Pancreas (tissue), 10 donors: ENCODE measurements at regions not wholly inside any gene's neighbourhood (a gene's known extent, or its start where the extent isn't known, plus 50 kb on each side); places are given as distances from the start of the nearest gene placed in this dataset.

Source experiments
- ATAC-seq, 4 donors: fragments of 200-7000 bp; cut with Tn5 transposase; one replicate each; pipeline versions ENCODE4 v1.8.0 to v1.9.1; 2020; ENCODE audit warnings: mild to moderate bottlenecking in 4 of 4, moderate library complexity in 4 of 4
- DNase-seq, 6 donors: peaks; one replicate each; pipeline ENCODE4 v3.0.0-alpha.2; 2020
- FAIRE-seq: peaks from 2 replicates; lab custom pipeline; 2012; peaks lifted over from hg19 to GRCh38; lab: Jason Lieb, UNC
- H3K27ac ChIP-seq, 4 donors: fragments of 200-600 bp; sonication (generic); 1 replicate in 3 of 4; 2 replicates in 1 of 4; pipeline versions ENCODE4 v1.5.0 to v1.8.0; 2020
- H3K27me3 ChIP-seq, 4 donors: fragments of 200-600 bp; one replicate each; pipeline ENCODE4 v1.8.0; 2021
- H3K36me3 ChIP-seq, 3 donors: fragments of 200-600 bp; sonication (generic) in 1 of 3; one replicate each; pipeline versions ENCODE4 v1.5.0 to v1.8.0; 2020 to 2021
- H3K4me1 ChIP-seq, 3 donors: fragments of 200-600 bp; one replicate each; pipeline ENCODE4 v1.8.0; 2021
- H3K4me3 ChIP-seq, 4 donors: fragments of 200-600 bp; sonication (generic) in 2 of 4; one replicate each; pipeline versions ENCODE4 v1.5.0 to v1.8.0; 2020 to 2021
- H3K9me3 ChIP-seq, 4 donors: fragments of 200-600 bp; one replicate each; pipeline ENCODE4 v1.8.0; 2021
- CTCF ChIP-seq, 4 donors: fragments of 200-600 bp; sonication (generic) in 3 of 4; IDR thresholded peaks; one replicate each; pipeline versions ENCODE4 v1.5.0 to v1.8.0; 2021; ENCODE audit warnings: antibody characterized with exemption in 4 of 4
- WGBS, 2 donors: extraction: QIAGEN DNeasy Blood & Tissue Kit; methylation state at CpG; one replicate each; pipeline ENCODE4 v1.1.7; 2013; 5-methylcytosine and 5-hydroxymethylcytosine counted together
- intact Hi-C, 3 donors: fragments of 100-400 bp; cut with DNase I; formaldehyde crosslinking; loops; one replicate each; pipeline versions ENCODE4 v1.11.1 to v1.14.2; 2022
- donor health status: healthy with polysubstance abuse.
- donor health status: DM: no; HTN: no; CAD: no; lungs with moderate emphysema.
- donor health status: DM: no; HTN: no; CAD: no.
- donor health status: control.
- donor health status: control.
- donor health status: Bipolar disorder and iron deficiency.
- donor health status: DM: yes; HTN: yes; CAD: no.
- donor health status: DM: no; HTN: no; CAD: no.
- donor health status: DM: no; HTN: no; CAD: no.
- donor health status: DM: yes; HTN: yes; CAD: no.

- FAIRE-seq = no peak
- no peaks in the 10 kb centered on the region for H3K36me3 ChIP-seq
- H3K27me3 ChIP-seq = no peaks in the 10 kb centered on the region
- 83 to 96% methylated on average over 2 of the region's 2 CpGs for WGBS, 2 donors
- no peak overlapping the region for H3K27ac ChIP-seq
- H3K4me1 ChIP-seq = no peaks in the 10 kb centered on the region
- no peak for TF ChIP-seq CTCF (IDR thresholded peaks at IDR 0.05)
- no peak overlapping the region for H3K4me3 ChIP-seq
- no peak for ATAC-seq
- intact Hi-C loops = no loop called here
- DNase-seq = no peak
- H3K9me3 ChIP-seq = no peaks in the 10 kb centered on the region
Measured at GRCh38 chr17:14007951-14008350, 61.4 kb upstream of the COX10 start.

- WGBS, 2 donors = 34 to 35% methylated on average over 5 of the region's 5 CpGs
- Histone ChIP-seq H3K4me1 (no peaks in the 10 kb centered on the region), H3K36me3 (no peaks in the 10 kb centered on the region), H3K9me3 (no peaks in the 10 kb centered on the region), H3K4me3 (no peak overlapping the region), H3K27me3 (no peaks in the 10 kb centered on the region), H3K27ac (no peak overlapping the region)
- intact Hi-C loops = no loop called here
- no peak for ATAC-seq
- no peak for DNase-seq
- TF ChIP-seq CTCF (IDR thresholded peaks at IDR 0.05) = no peak
- no peak for FAIRE-seq
Measured at GRCh38 chr17:14011036-14011692, 58.1 kb upstream of the COX10 start.

- Histone ChIP-seq H3K4me3 (no peak overlapping the region), H3K36me3 (no peaks in the 10 kb centered on the region), H3K27ac (no peak overlapping the region), H3K9me3 (no peaks in the 10 kb centered on the region), H3K27me3 (no peaks in the 10 kb centered on the region), H3K4me1 (no peaks in the 10 kb centered on the region)
- no peak for TF ChIP-seq CTCF (IDR thresholded peaks at IDR 0.05)
- intact Hi-C loops = no loop called here
- peak in 3 of 6 donors; percentile 16 to 44 (median 36) for DNase-seq
- ATAC-seq = peak in 3 of 4 donors; percentile 32 to 82 (median 43)
- 34 to 43% methylated on average over 4 of the region's 4 CpGs for WGBS, 2 donors
- no peak for FAIRE-seq
Measured at GRCh38 chr17:14011740-14012405, 57.4 kb upstream of the COX10 start.

GRCh38 chr17:14014657-14015056 lies 54.6 kb upstream of the COX10 start:
- FAIRE-seq (no peak), ATAC-seq (no peak), DNase-seq (no peak)
- 67 to 83% methylated on average over 7 of the region's 7 CpGs for WGBS, 2 donors
- intact Hi-C loops = no loop called here
- no peaks in the 10 kb centered on the region for H3K4me1 ChIP-seq
- no peaks in the 10 kb centered on the region for H3K9me3 ChIP-seq
- no peak for TF ChIP-seq CTCF (IDR thresholded peaks at IDR 0.05)
- no peaks in the 10 kb centered on the region for H3K27me3 ChIP-seq
- no peak overlapping the region for H3K4me3 ChIP-seq
- H3K36me3 ChIP-seq = no peaks in the 10 kb centered on the region
- H3K27ac ChIP-seq = no peak overlapping the region

- H3K4me1 ChIP-seq = no peaks in the 10 kb centered on the region
- TF ChIP-seq CTCF (IDR thresholded peaks at IDR 0.05) = no peak
- intact Hi-C loops = no loop called here
- no peak overlapping the region for H3K27ac ChIP-seq
- WGBS, 2 donors = 71 to 77% methylated on average over 14 of the region's 14 CpGs
- FAIRE-seq (no peak), ATAC-seq (no peak), DNase-seq (no peak)
- H3K9me3 ChIP-seq = no peaks in the 10 kb centered on the region
- H3K27me3 ChIP-seq = no peaks in the 10 kb centered on the region
- no peaks in the 10 kb centered on the region for H3K36me3 ChIP-seq
- H3K4me3 ChIP-seq = no peak overlapping the region
Measured at GRCh38 chr17:14015271-14015670, 54.0 kb upstream of the COX10 start.
